WTC11 (cell line): ENCODE measurements at regions not wholly inside any gene's neighbourhood (a gene's known extent, or its start where the extent isn't known, plus 50 kb on each side); places are given as distances from the start of the nearest gene placed in this dataset.

Experiments
- AR ChIP-seq: fragments of 250-450 bp; sonication (Bioruptor Pico); IDR thresholded peaks from 2 replicates; pipeline ENCODE4 v1.9.0; 2021; ENCODE audit warnings: mild to moderate bottlenecking
- CTCF ChIP-seq: fragments of 200-600 bp; IDR thresholded peaks from 2 replicates; pipeline ENCODE4 v1.8.0; 2022; ENCODE audit warnings: antibody characterized with exemption
- FOXP4 ChIP-seq: sonication (generic); formaldehyde crosslinking; IDR thresholded peaks from 2 replicates; pipeline ENCODE4 v1.8.0; 2022; ENCODE audit warnings: mild to moderate bottlenecking, missing genetic modification reagents
- OVOL2 ChIP-seq: fragments of 250-450 bp; sonication (Bioruptor Pico); IDR thresholded peaks from 2 replicates; pipeline ENCODE4 v1.9.0; 2021; ENCODE audit warnings: mild to moderate bottlenecking, borderline replicate concordance
- ZNF121 ChIP-seq: sonication (generic); formaldehyde crosslinking; IDR thresholded peaks from 2 replicates; pipeline ENCODE4 v1.8.0; 2023; ENCODE audit warnings: missing genetic modification reagents

GRCh38 chr7:432256-432655 is 87.4 kb downstream of the PDGFA start:
- TF ChIP-seq AR (CRISPR knock-in tag) (no peak), FOXP4 (CRISPR knock-in tag) (no peak), OVOL2 (CRISPR knock-in tag) (no peak), ZNF121 (CRISPR knock-in tag) (no peak), CTCF (no peak)
